RWPE2 (cell line): ENCODE measurements at regions not wholly inside any gene's neighbourhood (a gene's known extent, or its start where the extent isn't known, plus 50 kb on each side); places are given as distances from the start of the nearest gene placed in this dataset.

Source experiments
- ATAC-seq: fragments of 200-7000 bp; cut with Tn5 transposase; 3 replicates; pipeline ENCODE4 v1.9.1; 2021; ENCODE audit warnings: low read depth
- DNase-seq: peaks from one replicate; pipeline ENCODE4 v3.0.0-alpha.2; 2020; ENCODE audit warnings: low spot score
- H3K27ac ChIP-seq: fragments of 450-650 bp; 2 replicates; pipeline ENCODE4 v1.5.1; 2017; ENCODE audit warnings: mild to moderate bottlenecking; ENCODE audit not compliant: poor library complexity, severe bottlenecking
- H3K27me3 ChIP-seq: fragments of 250-450 bp; sonication (Bioruptor Pico); 2 replicates; pipeline ENCODE4 v1.5.1; 2021; ENCODE audit warnings: mild to moderate bottlenecking, moderate library complexity; ENCODE audit not compliant: insufficient read depth, poor library complexity, severe bottlenecking
- H3K36me3 ChIP-seq: fragments of 250-450 bp; sonication (Bioruptor Pico); 2 replicates; pipeline ENCODE4 v1.5.1; 2020; ENCODE audit warnings: low read depth, mild to moderate bottlenecking, moderate library complexity
- H3K4me1 ChIP-seq: fragments of 250-450 bp; sonication (Bioruptor Pico); 2 replicates; pipeline ENCODE4 v1.5.1; 2021; ENCODE audit warnings: mild to moderate bottlenecking, moderate library complexity; ENCODE audit not compliant: insufficient read depth, poor library complexity, severe bottlenecking
- H3K4me3 ChIP-seq: fragments of 250-450 bp; sonication (Bioruptor Pico); 2 replicates; pipeline ENCODE4 v1.5.1; 2021; ENCODE audit warnings: mild to moderate bottlenecking, moderate library complexity; ENCODE audit not compliant: severe bottlenecking
- H3K9me3 ChIP-seq: fragments of 250-450 bp; sonication (Bioruptor Pico); 2 replicates; pipeline ENCODE4 v1.5.1; 2021; ENCODE audit warnings: mild to moderate bottlenecking, moderate library complexity; ENCODE audit not compliant: severe bottlenecking
- CTCF ChIP-seq: fragments of 450-650 bp; IDR thresholded peaks from one replicate; pipeline ENCODE4 v1.5.1; 2017; ENCODE audit warnings: mild to moderate bottlenecking, moderate library complexity; ENCODE audit not compliant: poor library complexity, severe bottlenecking

- Histone ChIP-seq H3K27me3 (no peaks in the 10 kb centered on the region), H3K27ac (no peak overlapping the region), H3K4me1 (peaks cover 47% of the 10 kb centered on the region), H3K36me3 (no peaks in the 10 kb centered on the region), H3K4me3 (no peak overlapping the region), H3K9me3 (no peaks in the 10 kb centered on the region)
- no peak for TF ChIP-seq CTCF
- ATAC-seq (no peak), DNase-seq (no peak)
These were observed 244.1 kb upstream of the GSE1 start for GRCh38 chr16:85369060-85369459.

DNA sequence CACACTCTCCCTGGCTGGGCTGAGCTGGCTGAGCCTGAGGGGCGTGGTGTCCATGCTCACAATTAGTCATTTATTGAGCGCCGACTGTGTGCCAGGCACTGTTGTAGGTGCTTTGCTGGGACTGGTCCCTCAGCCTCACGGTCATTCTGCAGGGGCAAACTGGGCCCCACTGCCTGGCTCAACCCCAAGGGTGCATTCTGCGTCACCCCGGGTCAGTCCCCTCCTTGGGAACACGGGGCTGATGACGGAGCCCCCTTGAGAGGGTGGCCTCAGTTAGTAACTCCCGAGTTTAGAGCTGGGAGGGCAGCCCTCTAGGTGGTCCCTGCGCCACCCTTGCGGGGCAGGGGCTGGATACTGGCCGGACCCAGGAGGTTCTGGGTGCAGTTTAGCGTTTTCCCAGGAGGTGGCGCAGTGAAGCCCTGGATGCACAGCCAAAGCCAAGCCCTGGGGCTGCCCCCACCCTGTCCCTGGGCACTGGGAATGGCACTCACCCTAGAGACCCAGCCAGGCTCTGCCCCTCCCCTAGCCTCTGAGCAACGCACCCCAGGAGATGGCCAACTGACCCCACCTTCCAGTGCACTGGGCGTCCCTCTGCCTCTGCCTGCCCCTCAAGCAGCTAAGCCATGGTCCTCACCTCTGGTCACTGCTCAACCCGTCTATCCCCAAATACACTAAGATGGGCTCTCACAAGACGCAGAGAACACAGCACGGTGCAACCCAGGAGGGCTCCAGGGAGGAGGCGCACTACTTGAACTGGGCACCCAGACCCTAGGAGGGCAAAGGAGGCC is 243.2 kb upstream of the GSE1 start:
- H3K27me3 ChIP-seq = no peaks in the 10 kb centered on the region
- no peaks in the 10 kb centered on the region for H3K9me3 ChIP-seq
- TF ChIP-seq CTCF = peak; percentile 81
- DNase-seq (no peak), ATAC-seq (peak; percentile 35; the same call in 2 of the 3 replicates)
- H3K4me1 ChIP-seq = peaks cover 38% of the 10 kb centered on the region
- no peak overlapping the region for H3K4me3 ChIP-seq
- H3K27ac ChIP-seq = no peak overlapping the region
- H3K36me3 ChIP-seq = no peaks in the 10 kb centered on the region

GRCh38 chr16:85370543-85370880 is 242.6 kb upstream of the GSE1 start:
- peaks cover 32% of the 10 kb centered on the region for H3K4me1 ChIP-seq
- ATAC-seq (no peak; the same call in 1 of the 3 replicates), DNase-seq (no peak)
- no peaks in the 10 kb centered on the region for H3K36me3 ChIP-seq
- no peak overlapping the region for H3K4me3 ChIP-seq
- no peaks in the 10 kb centered on the region for H3K9me3 ChIP-seq
- H3K27ac ChIP-seq = peak overlapping the region; percentile 2
- H3K27me3 ChIP-seq = no peaks in the 10 kb centered on the region
- TF ChIP-seq CTCF = no peak

DNA sequence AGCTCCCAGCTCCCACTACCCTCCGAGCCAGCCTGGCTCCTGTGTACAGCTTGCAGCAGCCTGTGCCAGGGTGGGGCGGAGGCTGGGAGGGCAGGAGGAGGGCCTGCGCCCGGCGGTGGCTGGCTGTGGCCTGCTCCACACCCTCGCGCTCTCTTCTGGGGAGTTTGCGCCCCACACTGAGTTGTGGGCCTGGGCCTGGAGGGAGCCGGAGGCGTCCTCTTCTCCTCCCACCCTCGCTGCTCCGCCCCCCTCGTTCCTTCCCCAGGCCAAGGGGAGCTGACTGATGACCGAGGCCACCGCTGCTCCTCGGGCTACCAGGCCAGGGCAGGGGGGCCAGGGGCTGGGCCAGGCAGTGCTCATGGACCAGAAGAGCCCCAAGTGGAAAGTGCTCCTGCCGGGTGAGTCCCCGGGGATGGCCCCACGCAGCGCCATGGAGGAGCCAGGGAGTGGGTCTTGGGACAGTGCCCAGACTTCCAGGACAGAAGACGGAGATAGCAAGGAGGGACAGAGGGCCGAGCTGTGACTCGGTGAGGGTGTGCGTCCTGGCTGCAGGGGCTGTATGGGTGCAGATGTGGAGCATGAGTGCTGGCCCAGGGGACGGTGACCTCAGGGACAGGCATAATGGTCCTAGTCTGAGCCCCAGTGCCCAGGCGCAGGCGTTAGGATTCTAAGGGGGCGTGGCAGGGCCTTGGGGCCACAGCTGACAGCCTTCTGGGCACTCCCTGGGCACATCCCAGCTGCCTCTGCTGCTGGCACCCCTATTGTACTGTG is 242.1 kb upstream of the GSE1 start:
- peak; percentile 44 for ATAC-seq
- Histone ChIP-seq H3K4me1 (peaks cover 27% of the 10 kb centered on the region), H3K9me3 (no peaks in the 10 kb centered on the region), H3K27me3 (no peaks in the 10 kb centered on the region), H3K36me3 (no peaks in the 10 kb centered on the region), H3K4me3 (no peak overlapping the region), H3K27ac (peak overlapping the region; percentile 2)
- TF ChIP-seq CTCF = no peak
- no peak for DNase-seq
